Peyer's patch (tissue), 4 donors: ENCODE measurements at regions not wholly inside any gene's neighbourhood (a gene's known extent, or its start where the extent isn't known, plus 50 kb on each side); places are given as distances from the start of the nearest gene placed in this dataset.

Source experiments
- POLR2A ChIP-seq, 2 donors: fragments of 450-650 bp; IDR thresholded peaks; one replicate each; pipeline ENCODE4 v1.5.1; 2017; ENCODE audit warnings: antibody characterized with exemption in 2 of 2, mild to moderate bottlenecking in 2 of 2, moderate library complexity in 2 of 2
- TF ChIP-seq, protein P1 (sequence below), 6 experiments: fragments of 450-650 bp in 4 of 6; fragments of 200-600 bp in 2 of 6; sonication (generic) in 1 of 6; IDR thresholded peaks; one replicate each; pipeline ENCODE4 v1.5.1; 2017 to 2019; ENCODE audit warnings: antibody characterized with exemption in 6 of 6, mild to moderate bottlenecking in 3 of 6, moderate library complexity in 1 of 6

DNA sequence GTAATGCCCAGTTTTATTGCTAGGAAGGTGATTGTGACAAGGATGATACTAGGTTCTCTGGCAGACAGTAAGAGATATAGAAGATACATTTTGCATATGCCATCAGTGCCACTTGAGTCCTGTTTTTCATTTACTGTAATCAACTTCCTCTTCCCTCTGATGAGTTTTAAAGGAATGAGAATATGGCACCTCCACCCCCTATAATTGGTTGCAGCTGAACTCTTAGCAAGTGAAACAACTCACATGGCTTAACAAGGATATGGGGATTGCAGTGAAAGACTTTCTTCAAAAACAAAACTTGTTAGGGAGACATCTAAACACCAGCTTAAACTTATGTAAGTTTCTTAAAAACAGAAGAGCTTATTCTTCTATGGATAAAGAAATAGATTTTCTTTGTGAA is 90.0 kb downstream of the AREG start:
- TF ChIP-seq, protein P1, sequence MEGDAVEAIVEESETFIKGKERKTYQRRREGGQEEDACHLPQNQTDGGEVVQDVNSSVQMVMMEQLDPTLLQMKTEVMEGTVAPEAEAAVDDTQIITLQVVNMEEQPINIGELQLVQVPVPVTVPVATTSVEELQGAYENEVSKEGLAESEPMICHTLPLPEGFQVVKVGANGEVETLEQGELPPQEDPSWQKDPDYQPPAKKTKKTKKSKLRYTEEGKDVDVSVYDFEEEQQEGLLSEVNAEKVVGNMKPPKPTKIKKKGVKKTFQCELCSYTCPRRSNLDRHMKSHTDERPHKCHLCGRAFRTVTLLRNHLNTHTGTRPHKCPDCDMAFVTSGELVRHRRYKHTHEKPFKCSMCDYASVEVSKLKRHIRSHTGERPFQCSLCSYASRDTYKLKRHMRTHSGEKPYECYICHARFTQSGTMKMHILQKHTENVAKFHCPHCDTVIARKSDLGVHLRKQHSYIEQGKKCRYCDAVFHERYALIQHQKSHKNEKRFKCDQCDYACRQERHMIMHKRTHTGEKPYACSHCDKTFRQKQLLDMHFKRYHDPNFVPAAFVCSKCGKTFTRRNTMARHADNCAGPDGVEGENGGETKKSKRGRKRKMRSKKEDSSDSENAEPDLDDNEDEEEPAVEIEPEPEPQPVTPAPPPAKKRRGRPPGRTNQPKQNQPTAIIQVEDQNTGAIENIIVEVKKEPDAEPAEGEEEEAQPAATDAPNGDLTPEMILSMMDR (IDR thresholded peaks at IDR 0.05) = no peak
- no peak for TF ChIP-seq POLR2A (IDR thresholded peaks at IDR 0.05)
